Suprapubic skin (tissue), 4 donors: ENCODE measurements at regions not wholly inside any gene's neighbourhood (a gene's known extent, or its start where the extent isn't known, plus 50 kb on each side); places are given as distances from the start of the nearest gene placed in this dataset.

Experiments used
- DNase-seq, 2 donors: peaks; one replicate each; pipeline ENCODE4 v3.0.0-alpha.2; 2019; ENCODE audit warnings: low spot score in 2 of 2
- H3K27ac ChIP-seq: fragments of 200-600 bp; sonication (generic); one replicate; pipeline ENCODE4 v1.5.1; 2019
- H3K27me3 ChIP-seq: fragments of 200-600 bp; sonication (generic); one replicate; pipeline ENCODE4 v1.5.1; 2019
- H3K36me3 ChIP-seq: fragments of 200-600 bp; sonication (generic); one replicate; pipeline ENCODE4 v1.5.1; 2019
- H3K4me1 ChIP-seq: fragments of 200-600 bp; sonication (generic); one replicate; pipeline ENCODE4 v1.5.1; 2019
- H3K4me3 ChIP-seq: fragments of 200-600 bp; sonication (generic); one replicate; pipeline ENCODE4 v1.5.1; 2019; ENCODE audit warnings: mild to moderate bottlenecking
- H3K9me3 ChIP-seq: fragments of 200-600 bp; sonication (generic); one replicate; pipeline ENCODE4 v1.5.1; 2019
- EP300 ChIP-seq: sonication (generic); formaldehyde crosslinking; IDR thresholded peaks from one replicate; pipeline ENCODE4 v1.6.1; 2017; ENCODE audit warnings: antibody characterized with exemption
- POLR2A ChIP-seq, 2 donors: fragments of 450-650 bp; IDR thresholded peaks; one replicate each; pipeline ENCODE4 v1.6.1; 2017; ENCODE audit warnings: antibody characterized with exemption in 2 of 2, mild to moderate bottlenecking in 2 of 2, moderate library complexity in 2 of 2
- POLR2AphosphoS5 ChIP-seq, 3 donors: sonication (generic); formaldehyde crosslinking; IDR thresholded peaks; one replicate each; pipeline ENCODE4 v1.6.1; 2017; ENCODE audit warnings: antibody characterized with exemption in 3 of 3
- WGBS: methylation state at CpG from one replicate; pipeline ENCODE4 v1.1.5; 2018; 5-methylcytosine and 5-hydroxymethylcytosine counted together
- TF ChIP-seq, protein P1 (sequence below), 2 donors: fragments of 200-600 bp in 1 of 2; fragments of 450-650 bp in 1 of 2; sonication (generic) in 1 of 2; IDR thresholded peaks; one replicate each; pipeline ENCODE4 v1.5.1; 2016 to 2019; ENCODE audit warnings: antibody characterized with exemption in 2 of 2, mild to moderate bottlenecking in 1 of 2, moderate library complexity in 1 of 2

DNA sequence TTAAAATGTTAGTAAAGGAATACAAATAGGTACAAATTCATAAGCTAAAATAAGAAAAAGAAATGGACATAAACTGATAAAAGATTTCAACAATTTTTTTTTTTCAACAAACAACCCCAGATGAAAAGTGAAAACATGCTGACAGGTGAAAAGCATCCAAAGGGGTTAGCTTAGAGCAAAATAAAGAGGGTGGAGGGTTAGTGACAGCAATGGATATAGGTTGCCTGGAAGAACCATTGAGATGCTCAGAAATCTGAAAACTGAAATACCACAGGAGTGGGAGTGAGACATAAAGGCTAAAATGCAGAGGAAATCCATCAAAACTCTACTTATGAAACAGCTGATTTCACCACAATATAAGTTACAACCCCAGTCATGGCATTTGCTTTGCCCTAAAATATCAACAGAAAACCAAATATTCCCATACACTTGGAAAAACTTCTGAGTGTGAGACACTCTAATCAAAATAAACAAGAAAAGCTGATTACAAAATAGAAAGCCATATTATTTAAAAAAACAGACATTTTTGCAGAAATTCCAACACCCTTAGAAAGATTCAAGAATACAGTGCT, 136.3 kb upstream of the PLEKHG7 start:
- no peak for DNase-seq
- no peaks in the 10 kb centered on the region for H3K9me3 ChIP-seq
- no peak for TF ChIP-seq EP300
- no peak for TF ChIP-seq POLR2A (IDR thresholded peaks at IDR 0.05)
- TF ChIP-seq, protein P1, sequence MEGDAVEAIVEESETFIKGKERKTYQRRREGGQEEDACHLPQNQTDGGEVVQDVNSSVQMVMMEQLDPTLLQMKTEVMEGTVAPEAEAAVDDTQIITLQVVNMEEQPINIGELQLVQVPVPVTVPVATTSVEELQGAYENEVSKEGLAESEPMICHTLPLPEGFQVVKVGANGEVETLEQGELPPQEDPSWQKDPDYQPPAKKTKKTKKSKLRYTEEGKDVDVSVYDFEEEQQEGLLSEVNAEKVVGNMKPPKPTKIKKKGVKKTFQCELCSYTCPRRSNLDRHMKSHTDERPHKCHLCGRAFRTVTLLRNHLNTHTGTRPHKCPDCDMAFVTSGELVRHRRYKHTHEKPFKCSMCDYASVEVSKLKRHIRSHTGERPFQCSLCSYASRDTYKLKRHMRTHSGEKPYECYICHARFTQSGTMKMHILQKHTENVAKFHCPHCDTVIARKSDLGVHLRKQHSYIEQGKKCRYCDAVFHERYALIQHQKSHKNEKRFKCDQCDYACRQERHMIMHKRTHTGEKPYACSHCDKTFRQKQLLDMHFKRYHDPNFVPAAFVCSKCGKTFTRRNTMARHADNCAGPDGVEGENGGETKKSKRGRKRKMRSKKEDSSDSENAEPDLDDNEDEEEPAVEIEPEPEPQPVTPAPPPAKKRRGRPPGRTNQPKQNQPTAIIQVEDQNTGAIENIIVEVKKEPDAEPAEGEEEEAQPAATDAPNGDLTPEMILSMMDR (IDR thresholded peaks at IDR 0.05): no peak
- no peak for TF ChIP-seq POLR2AphosphoS5 (IDR thresholded peaks at IDR 0.05)
- H3K36me3 ChIP-seq: no peaks in the 10 kb centered on the region
- peaks cover 21% of the 10 kb centered on the region for H3K4me1 ChIP-seq
- no peaks in the 10 kb centered on the region for H3K27me3 ChIP-seq
- H3K27ac ChIP-seq: no peak overlapping the region
- H3K4me3 ChIP-seq: no peak overlapping the region

DNA sequence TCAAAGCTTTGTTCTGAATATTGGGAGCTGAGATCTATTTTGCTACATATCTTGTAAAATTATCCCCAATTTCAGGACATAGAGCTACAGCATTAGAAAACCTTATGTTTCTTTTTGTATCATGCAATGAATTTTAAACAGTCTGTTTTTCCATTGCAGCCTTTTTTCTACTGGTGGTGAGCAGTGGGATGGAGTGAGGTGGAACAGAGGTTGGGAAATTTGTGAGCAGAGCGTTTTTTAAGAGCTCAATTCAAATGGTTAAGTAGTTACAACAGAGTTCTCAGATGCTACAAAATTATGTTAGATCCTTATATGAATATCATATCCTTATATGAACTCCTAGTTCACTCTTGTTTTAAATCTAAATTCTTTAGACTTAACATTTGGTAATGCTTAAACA, 139.0 kb upstream of the PLEKHG7 start:
- H3K27ac ChIP-seq: no peak overlapping the region
- WGBS: 3% methylated on average over 1 of the region's 1 CpG
- H3K36me3 ChIP-seq: no peaks in the 10 kb centered on the region

DNA sequence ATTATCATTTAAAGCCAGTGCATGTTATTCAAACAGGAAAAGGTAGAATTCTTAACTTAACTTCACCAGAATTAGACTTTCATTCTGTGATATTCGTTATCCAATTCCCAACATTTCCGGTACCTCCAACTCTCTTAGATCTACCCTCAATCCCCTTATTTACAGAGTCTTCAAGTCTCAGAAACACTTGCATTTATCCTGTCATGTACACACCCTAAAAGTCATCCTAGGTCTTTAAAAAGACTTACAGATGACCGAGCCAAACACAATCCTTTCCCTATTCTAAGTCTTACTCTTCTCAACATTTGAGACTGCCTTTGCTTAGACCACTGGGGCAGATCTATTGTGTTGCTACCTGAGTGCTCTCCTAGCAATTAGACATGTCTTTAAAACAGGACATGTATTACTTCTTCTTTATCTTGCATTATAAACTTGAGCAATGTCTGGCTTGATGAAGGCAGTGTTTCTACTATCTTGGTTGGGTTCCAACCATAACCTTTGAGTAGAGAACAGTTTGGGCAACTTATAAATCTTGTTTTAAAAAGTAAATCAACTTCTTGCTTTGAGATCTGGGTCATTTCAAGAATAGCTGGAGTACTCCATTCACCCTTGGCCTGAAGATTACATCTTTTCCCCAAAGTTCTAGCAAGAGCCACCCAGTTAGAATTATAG, 140.6 kb upstream of the PLEKHG7 start:
- H3K27me3 ChIP-seq: no peaks in the 10 kb centered on the region
- no peak for DNase-seq
- H3K9me3 ChIP-seq: no peaks in the 10 kb centered on the region
- no peaks in the 10 kb centered on the region for H3K36me3 ChIP-seq
- 89% methylated on average over 3 of the region's 3 CpGs for WGBS
- H3K4me3 ChIP-seq: no peak overlapping the region
- no peak overlapping the region for H3K27ac ChIP-seq
- H3K4me1 ChIP-seq: peaks cover 15% of the 10 kb centered on the region
- no peak for TF ChIP-seq EP300

More for the DNA sequence above, 139.0 kb upstream of the PLEKHG7 start:
- Histone ChIP-seq H3K4me3 (no peak overlapping the region), H3K27me3 (no peaks in the 10 kb centered on the region), H3K9me3 (no peaks in the 10 kb centered on the region), H3K4me1 (peaks cover 15% of the 10 kb centered on the region)
- no peak for TF ChIP-seq POLR2A (IDR thresholded peaks at IDR 0.05)
- TF ChIP-seq EP300: no peak
- TF ChIP-seq, protein P1 (IDR thresholded peaks at IDR 0.05): no peak
- no peak for TF ChIP-seq POLR2AphosphoS5 (IDR thresholded peaks at IDR 0.05)
- DNase-seq: no peak

DNA sequence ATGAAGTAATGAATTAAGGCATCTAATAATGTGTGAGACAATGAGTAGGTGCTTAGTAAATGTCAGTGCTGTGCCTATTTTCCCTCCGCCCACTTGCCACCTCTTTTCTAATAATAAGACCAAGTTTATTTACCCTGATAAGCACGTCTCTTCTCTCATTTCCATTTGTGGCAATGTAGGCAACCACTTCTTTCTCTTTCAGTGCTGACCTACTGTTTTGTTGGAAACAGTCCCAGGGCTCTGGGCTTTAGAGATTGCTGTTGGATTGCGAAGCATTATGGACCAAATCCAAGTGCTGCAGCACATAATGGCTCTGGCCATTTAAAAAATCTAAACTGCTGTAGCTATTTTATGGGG, 141.3 kb upstream of the PLEKHG7 start:
- Histone ChIP-seq H3K27me3 (no peaks in the 10 kb centered on the region), H3K36me3 (no peaks in the 10 kb centered on the region), H3K9me3 (no peaks in the 10 kb centered on the region), H3K4me1 (peaks cover 15% of the 10 kb centered on the region), H3K4me3 (no peak overlapping the region), H3K27ac (no peak overlapping the region)
- WGBS: 28% methylated on average over 3 of the region's 3 CpGs
- TF ChIP-seq POLR2A (IDR thresholded peaks at IDR 0.05): no peak
- no peak for TF ChIP-seq POLR2AphosphoS5 (IDR thresholded peaks at IDR 0.05)
- TF ChIP-seq, protein P1 (IDR thresholded peaks at IDR 0.05): no peak
- TF ChIP-seq EP300: no peak
- DNase-seq: no peak

DNA sequence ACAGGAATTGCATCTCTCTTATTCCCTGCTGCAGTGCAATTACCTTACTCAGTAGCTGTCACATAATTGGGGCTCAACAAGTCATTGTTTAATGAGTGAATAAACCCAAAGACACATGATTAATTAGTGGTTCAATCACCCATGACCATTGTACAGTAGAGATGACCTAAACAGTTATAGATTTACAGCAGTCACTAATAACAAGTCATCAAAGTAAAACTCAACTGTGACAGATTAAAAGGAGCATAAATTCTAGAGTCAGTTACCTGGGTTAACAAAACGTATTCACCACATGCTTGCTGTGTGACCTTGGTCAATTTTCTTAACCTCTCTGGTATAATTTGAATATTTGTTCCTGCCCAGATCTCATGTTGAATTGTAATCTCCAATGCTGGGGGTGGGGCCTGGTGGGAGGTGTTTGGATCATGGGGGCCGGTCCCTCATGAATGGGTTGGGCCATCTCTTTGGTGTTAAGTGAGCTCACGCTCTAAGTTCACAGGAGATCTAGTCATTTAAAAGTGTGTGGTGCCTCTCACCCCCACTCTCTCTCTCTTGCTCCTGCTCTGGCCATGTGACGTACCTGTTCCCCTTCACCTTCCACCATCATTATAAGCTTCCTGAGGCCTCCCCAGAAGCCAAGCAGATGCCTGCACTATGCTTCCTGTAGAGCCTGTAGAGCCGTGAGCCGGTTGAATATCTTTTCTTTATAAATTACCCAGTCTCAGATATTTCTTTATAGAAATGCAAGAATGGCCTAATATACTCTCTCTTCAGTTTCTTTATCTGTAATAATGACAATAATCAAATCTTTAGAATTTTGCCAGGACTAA, 141.9 kb upstream of the PLEKHG7 start:
- TF ChIP-seq POLR2AphosphoS5 (IDR thresholded peaks at IDR 0.05): no peak
- no peak for DNase-seq
- no peak overlapping the region for H3K4me3 ChIP-seq
- whole genome bisulfite sequencing: 92% methylated on average over 6 of the region's 6 CpGs
- H3K9me3 ChIP-seq: no peaks in the 10 kb centered on the region
- H3K4me1 ChIP-seq: peaks cover 15% of the 10 kb centered on the region
- H3K27ac ChIP-seq: no peak overlapping the region
- H3K36me3 ChIP-seq: no peaks in the 10 kb centered on the region
- no peaks in the 10 kb centered on the region for H3K27me3 ChIP-seq

DNA sequence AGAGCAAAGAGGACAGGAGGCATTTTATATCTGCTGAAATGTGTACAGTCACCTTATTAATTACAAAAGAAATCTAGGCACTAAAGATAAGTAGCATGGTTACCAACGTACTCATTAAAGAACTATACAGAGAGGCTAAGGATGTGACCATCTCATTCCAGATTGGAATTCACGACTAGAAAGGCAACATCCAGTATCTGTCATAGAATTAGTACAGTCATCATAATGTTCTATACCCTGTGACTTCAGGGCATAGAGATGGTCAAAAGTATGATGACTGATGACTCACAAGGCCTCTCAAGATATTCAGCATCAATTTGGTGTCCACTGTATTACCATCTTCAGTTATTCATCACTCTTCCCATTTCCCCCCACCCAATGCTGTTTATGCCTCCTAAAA, 144.0 kb upstream of the PLEKHG7 start:
- Histone ChIP-seq H3K27me3 (no peaks in the 10 kb centered on the region), H3K4me1 (peaks cover 26% of the 10 kb centered on the region), H3K4me3 (no peak overlapping the region), H3K9me3 (no peaks in the 10 kb centered on the region), H3K36me3 (no peaks in the 10 kb centered on the region), H3K27ac (no peak overlapping the region)
- TF ChIP-seq EP300: no peak
- TF ChIP-seq, protein P1 (IDR thresholded peaks at IDR 0.05): no peak
- no peak for TF ChIP-seq POLR2A (IDR thresholded peaks at IDR 0.05)
- TF ChIP-seq POLR2AphosphoS5 (IDR thresholded peaks at IDR 0.05): no peak
- no peak for DNase-seq
- 78% methylated on average over 2 of the region's 2 CpGs for WGBS
